Right renal pelvis (tissue), 4 donors: ENCODE measurements at regions not wholly inside any gene's neighbourhood (a gene's known extent, or its start where the extent isn't known, plus 50 kb on each side); places are given as distances from the start of the nearest gene placed in this dataset.
A peak's percentile ranks its signal among the peaks of the same experiment; 100 is the strongest.

ENCODE experiments used
- DNase-seq, 4 donors: peaks; one replicate each; pipeline ENCODE4 v3.0.0-alpha.2; 2013; ENCODE audit warnings: low read depth in 4 of 4, low spot score in 3 of 4, missing footprints in 1 of 4

- DNase-seq: no peak
Observed at GRCh38 chr2:12223732-12224131, 477.3 kb downstream of the LPIN1 start.

GRCh38 chr2:12226653-12227052 lies 480.2 kb downstream of the LPIN1 start:
- DNase-seq: no peak

- no peak for DNase-seq
Observed at GRCh38 chr2:12227941-12228608, 481.6 kb downstream of the LPIN1 start.

- no peak for DNase-seq
Observed at GRCh38 chr2:12231288-12231687, 484.9 kb downstream of the LPIN1 start.

GRCh38 chr2:12232876-12233275 lies 483.9 kb upstream of the TRIB2 start:
- DNase-seq: no peak

GRCh38 chr2:12236136-12236844 lies 480.4 kb upstream of the TRIB2 start:
- DNase-seq: no peak

GRCh38 chr2:12240206-12240605 lies 476.5 kb upstream of the TRIB2 start:
- DNase-seq: no peak

- DNase-seq: no peak
Observed at GRCh38 chr2:12243381-12243780, 473.4 kb upstream of the TRIB2 start.

GRCh38 chr2:12244070-12244469 lies 472.7 kb upstream of the TRIB2 start:
- no peak for DNase-seq

GRCh38 chr2:12251121-12251520 lies 465.6 kb upstream of the TRIB2 start:
- no peak for DNase-seq

- no peak for DNase-seq
Observed at GRCh38 chr2:12251749-12252148, 465.0 kb upstream of the TRIB2 start.

GRCh38 chr2:12253167-12253778 lies 463.5 kb upstream of the TRIB2 start:
- no peak for DNase-seq

GRCh38 chr2:12254280-12254860 lies 462.4 kb upstream of the TRIB2 start:
- DNase-seq: no peak

GRCh38 chr2:12256206-12256605 lies 460.5 kb upstream of the TRIB2 start:
- DNase-seq: no peak

GRCh38 chr2:12257476-12257875 lies 459.3 kb upstream of the TRIB2 start:
- DNase-seq: no peak

- no peak for DNase-seq
Observed at GRCh38 chr2:12259493-12259892, 457.2 kb upstream of the TRIB2 start.

GRCh38 chr2:12261986-12262680 lies 454.6 kb upstream of the TRIB2 start:
- no peak for DNase-seq

GRCh38 chr2:12262681-12263436 lies 453.9 kb upstream of the TRIB2 start:
- DNase-seq: peak; percentile 13 to 37 (median 27)

- no peak for DNase-seq
Observed at GRCh38 chr2:12263730-12264129, 453.0 kb upstream of the TRIB2 start.

GRCh38 chr2:12264146-12264545 lies 452.6 kb upstream of the TRIB2 start:
- no peak for DNase-seq
